PC-3 (cell line): ENCODE measurements at regions not wholly inside any gene's neighbourhood (a gene's known extent, or its start where the extent isn't known, plus 50 kb on each side); places are given as distances from the start of the nearest gene placed in this dataset.

Source experiments
- EZH2 ChIP-seq: fragments of 300-600 bp; sonication (generic); IDR thresholded peaks from one replicate; pipeline ENCODE4 v1.6.1; 2017; ENCODE audit warnings: antibody characterized with exemption, mild to moderate bottlenecking, low read length; ENCODE audit not compliant: unreplicated experiment
- EZH2phosphoT487 ChIP-seq: fragments of 300-600 bp; sonication (generic); IDR thresholded peaks from 2 replicates; pipeline ENCODE4 v1.6.1; 2018; ENCODE audit warnings: mild to moderate bottlenecking, antibody characterized with exemption, low read length, borderline replicate concordance
- TF ChIP-seq, protein P1 (sequence below): fragments of 300-600 bp; sonication (generic); conservative IDR thresholded peaks from 2 replicates; pipeline ENCODE4 v1.5.1; 2017; ENCODE audit warnings: antibody characterized with exemption, low read depth, mild to moderate bottlenecking, low read length

DNA sequence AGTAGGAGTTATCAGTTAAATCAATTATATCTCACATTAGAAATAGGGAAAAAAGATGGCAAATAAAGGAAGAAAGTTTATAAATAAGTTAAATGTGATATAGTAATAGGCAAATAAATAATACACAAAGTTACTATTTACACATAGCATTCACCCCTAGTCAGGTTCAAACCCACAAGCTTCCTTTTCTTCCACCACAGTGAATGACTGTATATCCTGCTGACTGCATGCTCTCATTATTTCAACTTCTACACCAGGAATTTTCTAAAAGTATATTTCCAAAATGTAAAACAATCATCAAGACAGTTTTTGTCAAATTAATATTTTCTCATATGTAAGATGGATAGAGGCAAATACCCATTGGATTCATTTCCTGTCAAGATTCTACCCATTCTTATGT lies 548.6 kb upstream of the SLITRK5 start:
- TF ChIP-seq, protein P1, sequence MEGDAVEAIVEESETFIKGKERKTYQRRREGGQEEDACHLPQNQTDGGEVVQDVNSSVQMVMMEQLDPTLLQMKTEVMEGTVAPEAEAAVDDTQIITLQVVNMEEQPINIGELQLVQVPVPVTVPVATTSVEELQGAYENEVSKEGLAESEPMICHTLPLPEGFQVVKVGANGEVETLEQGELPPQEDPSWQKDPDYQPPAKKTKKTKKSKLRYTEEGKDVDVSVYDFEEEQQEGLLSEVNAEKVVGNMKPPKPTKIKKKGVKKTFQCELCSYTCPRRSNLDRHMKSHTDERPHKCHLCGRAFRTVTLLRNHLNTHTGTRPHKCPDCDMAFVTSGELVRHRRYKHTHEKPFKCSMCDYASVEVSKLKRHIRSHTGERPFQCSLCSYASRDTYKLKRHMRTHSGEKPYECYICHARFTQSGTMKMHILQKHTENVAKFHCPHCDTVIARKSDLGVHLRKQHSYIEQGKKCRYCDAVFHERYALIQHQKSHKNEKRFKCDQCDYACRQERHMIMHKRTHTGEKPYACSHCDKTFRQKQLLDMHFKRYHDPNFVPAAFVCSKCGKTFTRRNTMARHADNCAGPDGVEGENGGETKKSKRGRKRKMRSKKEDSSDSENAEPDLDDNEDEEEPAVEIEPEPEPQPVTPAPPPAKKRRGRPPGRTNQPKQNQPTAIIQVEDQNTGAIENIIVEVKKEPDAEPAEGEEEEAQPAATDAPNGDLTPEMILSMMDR, result no peak
- no peak for TF ChIP-seq EZH2phosphoT487
- no peak for TF ChIP-seq EZH2
